HG03103 (cell line): ENCODE measurements at regions not wholly inside any gene's neighbourhood (a gene's known extent, or its start where the extent isn't known, plus 50 kb on each side); places are given as distances from the start of the nearest gene placed in this dataset.
A peak's percentile ranks its signal among the peaks of the same experiment; 100 is the strongest.

ENCODE experiments used
- ATAC-seq: cut with Tn5 transposase; IDR thresholded peaks from one replicate; pipeline ENCODE4 v1.9.1; 2021; ENCODE audit warnings: low read depth; ENCODE audit not compliant: unreplicated experiment

GRCh38 chr12:105774037-105774436, 364.7 kb downstream of the NUAK1 start:
- ATAC-seq: no peak

- ATAC-seq: no peak
Observed at GRCh38 chr12:105775343-105775742, 363.4 kb downstream of the NUAK1 start.

GRCh38 chr12:105783983-105784947, 354.5 kb downstream of the NUAK1 start:
- peak; percentile 81 for ATAC-seq

GRCh38 chr12:105793421-105793820, 345.3 kb downstream of the NUAK1 start:
- no peak for ATAC-seq

- no peak for ATAC-seq
Observed at GRCh38 chr12:105798256-105798845, 340.4 kb downstream of the NUAK1 start.

GRCh38 chr12:105799103-105799502, 339.7 kb downstream of the NUAK1 start:
- no peak for ATAC-seq

- ATAC-seq: no peak
Observed at GRCh38 chr12:105801351-105801750, 337.4 kb downstream of the NUAK1 start.

- ATAC-seq: no peak
Observed at GRCh38 chr12:105803292-105803691, 335.5 kb downstream of the NUAK1 start.

- ATAC-seq: no peak
Observed at GRCh38 chr12:105804591-105805265, 334.0 kb downstream of the NUAK1 start.

GRCh38 chr12:105805730-105806399, 332.9 kb downstream of the NUAK1 start:
- no peak for ATAC-seq

- no peak for ATAC-seq
Observed at GRCh38 chr12:105806400-105806770, 332.4 kb downstream of the NUAK1 start.

GRCh38 chr12:105812366-105812765, 326.4 kb downstream of the NUAK1 start:
- no peak for ATAC-seq

- no peak for ATAC-seq
Observed at GRCh38 chr12:105813201-105813600, 325.6 kb downstream of the NUAK1 start.

- no peak for ATAC-seq
Observed at GRCh38 chr12:105814283-105814682, 324.5 kb downstream of the NUAK1 start.

- no peak for ATAC-seq
Observed at GRCh38 chr12:105819549-105819948, 319.2 kb downstream of the NUAK1 start.

GRCh38 chr12:105820429-105821125, 318.2 kb downstream of the NUAK1 start:
- no peak for ATAC-seq

- ATAC-seq: no peak
Observed at GRCh38 chr12:105822131-105823105, 316.3 kb downstream of the NUAK1 start.

GRCh38 chr12:105823810-105824209, 314.9 kb downstream of the NUAK1 start:
- ATAC-seq: no peak

GRCh38 chr12:105825141-105825540, 313.6 kb downstream of the NUAK1 start:
- ATAC-seq: no peak
